Activated T-helper 1 cell treated with Interleukin-2 at 50 U/mL for 16 hours (primary cell): ENCODE measurements at regions not wholly inside any gene's neighbourhood (a gene's known extent, or its start where the extent isn't known, plus 50 kb on each side); places are given as distances from the start of the nearest gene placed in this dataset.
"Not testable (repeated sequence)": the region's sequence is repeated elsewhere in the genome, so short reads cannot be mapped to it uniquely, and the experiment has no call there.

Experiments
- DNase-seq: peaks from one replicate; pipeline ENCODE4 v3.0.0-alpha.2; 2020; ENCODE audit warnings: low read depth

DNA sequence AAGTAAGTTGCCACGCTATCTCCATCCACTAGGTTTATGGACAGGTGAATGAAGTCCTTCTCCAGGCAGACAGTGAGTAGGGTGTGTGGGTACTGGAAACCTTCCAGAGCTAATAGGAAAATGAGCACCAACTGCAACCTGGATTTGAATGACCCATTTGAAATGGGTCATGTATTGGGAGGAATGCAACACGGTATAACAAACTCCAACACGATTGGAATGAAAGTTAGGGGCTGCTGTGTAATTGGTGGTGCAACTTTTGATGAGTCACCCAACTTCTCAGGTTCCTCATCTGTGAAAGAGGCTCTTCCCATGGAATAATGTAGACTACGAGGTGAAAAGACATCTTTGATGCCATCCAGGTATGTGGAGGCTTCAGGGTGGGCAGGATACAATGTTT lies 241.4 kb upstream of the PODXL start:
- DNase-seq: no peak

DNA sequence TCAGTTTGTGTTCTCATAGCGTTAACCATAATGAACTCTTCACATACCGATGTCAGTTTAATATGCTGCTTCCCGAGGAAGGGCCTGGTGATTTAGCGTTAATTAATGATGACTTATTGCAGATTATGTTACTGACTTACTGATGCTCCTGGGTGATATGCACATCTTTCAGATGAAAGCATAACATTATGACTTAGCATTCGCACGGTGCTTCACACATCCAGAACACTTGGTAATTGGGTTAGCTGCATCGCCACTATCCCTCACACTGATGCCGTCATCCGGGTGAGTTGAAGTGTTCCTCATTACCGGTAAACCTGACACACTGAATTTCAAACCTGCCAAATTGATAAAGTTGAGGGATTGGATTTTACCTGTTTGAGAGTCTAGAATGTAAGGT lies 239.0 kb upstream of the PODXL start:
- no peak for DNase-seq

DNA sequence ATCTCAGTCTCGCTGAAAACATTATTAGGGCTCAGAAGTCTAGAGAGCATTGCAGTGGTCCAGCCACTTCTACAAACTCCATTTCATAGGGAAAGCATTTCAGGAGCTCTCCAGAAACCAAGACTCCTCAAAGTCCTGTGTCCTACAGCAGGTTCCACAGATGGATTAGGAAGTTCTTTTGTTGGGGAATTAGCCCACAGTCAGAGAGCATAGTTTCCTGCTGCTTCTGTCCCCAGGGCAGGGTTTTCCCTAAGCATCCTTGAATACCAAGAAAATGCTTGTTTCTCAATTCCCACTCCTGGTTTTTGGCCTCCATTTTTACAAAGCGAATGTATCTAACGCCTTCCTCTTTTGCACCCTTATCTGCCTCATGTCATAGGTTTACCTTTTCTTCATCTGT lies 235.9 kb upstream of the PODXL start:
- no peak for DNase-seq

DNA sequence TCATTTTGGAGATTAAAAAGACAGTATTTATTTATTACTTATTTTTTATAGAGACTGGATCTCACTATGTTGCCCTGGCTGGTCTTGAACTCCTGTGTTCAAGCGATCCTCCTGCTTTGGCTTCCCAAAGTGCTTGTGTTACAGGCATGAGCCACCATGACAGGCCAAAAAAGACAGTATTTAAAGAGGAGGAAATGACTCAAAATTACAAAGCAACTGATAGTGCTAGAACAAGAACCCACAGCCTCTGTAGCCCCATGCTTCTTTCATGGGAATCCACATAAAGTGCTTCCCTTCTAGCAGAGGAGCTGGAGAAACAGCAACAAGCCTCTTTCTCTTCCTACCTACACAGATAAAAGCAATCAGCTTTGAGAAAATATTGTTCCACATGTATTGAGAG lies 230.7 kb upstream of the PODXL start:
- DNase-seq: no peak

DNA sequence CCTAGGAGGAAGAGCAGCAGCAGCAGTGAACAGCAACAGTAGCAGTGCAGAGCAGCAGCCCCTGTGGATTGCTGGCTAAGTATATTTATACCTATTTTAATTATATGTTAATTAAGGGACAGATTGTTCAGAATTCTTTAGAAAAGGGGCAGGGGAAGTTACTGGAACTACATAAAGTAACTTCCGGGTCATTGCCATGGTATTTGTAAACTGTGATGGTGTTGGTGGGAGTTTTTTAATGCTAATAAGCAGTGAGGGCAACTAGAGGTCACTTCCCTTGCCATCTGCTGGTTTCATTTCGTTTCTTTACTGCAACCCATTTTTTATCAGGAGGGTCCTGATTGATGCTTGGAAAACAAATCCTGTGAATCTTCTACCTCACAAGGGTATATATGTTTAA lies 229.8 kb upstream of the PODXL start:
- no peak for DNase-seq

DNA sequence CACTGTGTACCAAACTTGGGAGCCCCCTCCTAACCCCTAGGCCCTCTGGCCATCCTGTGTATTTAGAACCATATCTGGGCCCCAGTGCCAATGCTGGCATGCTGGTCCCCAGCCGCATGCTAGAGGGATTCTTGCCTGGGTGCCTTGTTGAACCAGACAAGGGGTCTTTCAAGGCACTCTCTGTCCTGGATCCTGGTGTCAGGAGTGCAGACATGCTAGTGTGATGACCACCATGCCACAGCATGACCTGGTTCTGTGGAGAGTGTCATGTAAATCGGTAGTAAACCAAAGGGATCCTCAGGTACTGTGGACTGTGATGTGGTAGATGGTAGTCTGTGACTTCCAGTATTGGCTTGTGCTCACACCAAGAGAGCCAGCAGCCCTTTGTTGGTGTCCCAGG lies 222.2 kb upstream of the PODXL start:
- no peak for DNase-seq

DNA sequence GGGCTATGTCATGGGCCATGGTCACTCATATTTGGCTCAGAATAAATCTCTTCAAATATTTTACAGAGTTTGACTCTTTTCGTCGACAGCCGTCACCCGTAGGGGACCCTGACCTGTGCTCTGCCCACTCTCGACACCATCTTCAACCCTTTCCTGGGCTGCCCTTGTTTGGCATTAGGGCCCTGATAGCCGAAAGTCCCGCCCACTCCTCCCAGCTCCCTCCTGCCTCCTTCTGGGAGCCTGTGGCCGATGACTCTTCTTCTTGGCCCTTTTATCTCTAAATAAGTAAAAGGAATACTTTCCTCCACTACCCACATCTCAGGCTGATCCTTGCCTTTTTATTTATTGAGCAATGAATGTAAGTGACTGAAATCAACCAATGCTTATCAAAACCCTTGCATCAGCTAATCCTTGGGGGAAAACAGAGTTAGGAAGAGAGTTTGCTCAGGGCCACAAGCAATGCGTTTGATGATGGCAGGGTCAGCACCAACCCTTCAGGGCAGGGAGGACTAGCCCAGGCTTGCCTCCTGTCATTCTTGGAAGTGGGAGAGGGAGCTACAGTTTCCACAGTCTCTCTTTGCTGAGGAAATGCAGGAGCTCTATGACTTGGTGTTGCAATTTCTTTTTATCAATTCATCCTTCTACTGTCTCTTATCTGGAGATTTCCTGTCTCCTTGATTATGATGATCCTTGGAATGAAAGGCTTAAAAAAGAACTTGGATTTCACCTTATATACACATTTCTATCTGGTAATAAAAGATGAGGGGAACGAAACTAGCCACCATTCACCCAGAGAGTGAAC lies 218.2 kb upstream of the PODXL start:
- no peak for DNase-seq

DNA sequence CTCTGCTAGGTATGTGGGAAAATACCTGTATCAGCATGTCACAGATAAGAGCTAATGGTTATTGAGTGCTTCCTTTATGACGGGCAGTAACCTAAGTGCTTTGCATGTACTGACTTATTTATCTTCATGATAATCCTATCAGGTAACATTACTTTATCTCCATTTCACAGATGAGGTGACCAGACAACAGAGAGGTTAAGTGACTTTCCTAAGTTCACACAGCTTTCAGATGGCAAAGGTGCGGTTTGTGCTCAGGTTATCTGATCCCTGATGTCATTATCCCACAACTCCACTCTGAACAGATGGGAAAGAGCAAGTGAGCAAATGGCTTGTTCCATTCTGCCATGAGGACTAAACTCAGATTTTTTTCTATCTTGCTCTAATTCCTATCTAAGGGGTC lies 217.0 kb upstream of the PODXL start:
- DNase-seq: no peak

DNA sequence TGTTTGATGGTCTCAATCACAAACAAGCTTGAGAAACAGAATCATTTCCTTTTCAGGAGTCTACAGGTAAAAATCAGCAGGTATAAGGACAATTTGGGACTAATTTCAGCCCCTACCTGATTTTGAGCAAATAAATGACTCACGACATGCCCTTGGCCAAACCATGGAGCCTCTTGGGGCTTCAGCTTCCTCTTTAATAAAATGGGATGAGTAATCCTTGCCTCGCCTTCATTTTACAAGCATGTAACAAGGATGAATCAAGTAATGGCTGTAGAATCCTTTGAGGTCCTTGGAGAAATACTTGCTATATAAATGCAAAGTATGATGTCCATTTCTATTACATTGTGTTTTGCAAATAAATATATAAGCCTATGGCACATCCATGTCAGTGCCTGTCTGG lies 212.8 kb upstream of the PODXL start:
- DNase-seq: no peak

DNA sequence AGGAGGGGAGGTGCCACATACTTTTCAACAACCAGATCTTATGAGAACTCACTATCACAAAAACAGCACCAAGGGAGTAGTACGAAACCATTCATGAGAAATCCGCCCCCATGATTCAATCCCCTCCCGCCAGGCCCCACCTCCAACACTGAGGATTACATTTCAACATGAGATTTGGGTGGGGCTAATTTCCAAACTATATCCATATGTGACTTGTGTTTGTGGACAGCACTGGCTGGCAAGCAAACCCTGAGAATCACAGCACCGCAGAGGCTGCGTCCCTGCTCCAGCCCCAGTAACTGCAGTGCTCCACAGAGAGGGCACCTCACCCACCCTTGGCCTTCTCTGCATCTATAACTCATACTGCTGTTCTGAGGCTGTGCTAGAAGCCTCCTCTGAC lies 211.2 kb upstream of the PODXL start:
- DNase-seq: no peak

DNA sequence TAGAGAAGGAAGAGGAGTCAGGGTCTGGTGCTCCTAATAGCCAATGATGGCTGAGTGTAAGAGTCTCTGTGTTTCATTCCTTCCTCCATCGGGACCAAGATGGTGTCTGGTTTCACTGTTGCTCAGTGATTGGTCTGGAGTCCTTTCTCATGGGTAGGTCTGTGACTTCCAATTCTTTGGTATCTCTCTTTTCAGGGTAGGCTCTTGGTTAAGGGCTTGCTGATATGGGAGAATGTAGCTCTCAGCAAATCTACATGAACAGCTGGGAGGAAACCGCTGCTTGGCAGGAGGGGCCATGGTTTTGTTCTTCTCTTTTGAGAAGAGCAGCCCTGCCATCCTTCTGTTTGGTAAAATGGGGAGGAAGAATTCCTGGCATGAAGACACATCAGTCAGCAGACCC lies 209.1 kb upstream of the PODXL start:
- no peak for DNase-seq

DNA sequence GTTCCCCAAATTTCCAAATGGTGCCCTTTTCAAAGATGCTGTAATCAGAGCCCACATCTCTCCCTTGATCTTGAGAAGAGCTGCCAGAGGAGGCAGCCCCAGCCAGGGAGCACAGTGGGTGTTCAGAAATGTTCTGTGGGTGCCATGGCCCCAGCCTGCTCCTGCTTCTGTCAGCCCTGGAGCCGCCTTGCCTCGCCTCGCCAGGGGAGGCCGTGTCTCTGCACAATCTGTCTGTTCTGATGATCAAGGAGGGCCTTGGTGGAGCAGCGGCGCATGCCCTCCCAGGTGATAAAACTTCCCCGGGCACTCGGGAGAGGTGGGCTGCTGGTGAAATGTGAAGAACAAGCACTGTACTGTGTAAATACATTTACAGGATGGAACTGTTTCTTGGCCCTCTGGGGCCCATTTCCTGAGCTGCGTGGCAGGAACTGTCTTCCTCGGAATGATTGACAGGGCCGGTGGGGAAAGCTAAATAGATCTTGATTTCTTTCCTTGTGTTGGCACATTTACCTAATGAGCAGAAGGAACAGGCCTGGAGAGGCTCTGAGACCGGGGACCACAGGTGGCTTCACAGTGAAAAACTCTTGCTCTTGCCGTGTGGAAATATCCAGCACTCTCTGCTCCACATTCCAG lies 207.8 kb upstream of the PODXL start:
- no peak for DNase-seq

DNA sequence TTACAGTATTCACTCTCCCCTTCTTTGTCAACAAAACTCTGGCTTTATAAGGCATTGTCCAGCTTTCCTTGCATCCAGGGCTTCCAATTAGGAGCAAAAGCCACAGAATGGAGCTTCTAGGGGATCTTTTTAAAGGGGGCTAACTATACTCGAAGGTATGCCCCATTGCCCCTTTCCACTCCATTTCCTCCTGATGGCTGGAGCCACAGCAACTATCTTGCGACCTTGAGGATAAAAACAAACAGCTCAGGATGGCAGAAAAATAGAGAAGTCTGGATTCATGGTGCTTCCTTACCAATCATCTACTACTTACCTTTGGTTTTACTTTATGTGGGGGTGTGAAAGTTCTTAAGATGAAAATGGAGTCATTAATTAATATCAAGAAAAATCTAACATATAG lies 206.3 kb upstream of the PODXL start:
- DNase-seq: no peak

DNA sequence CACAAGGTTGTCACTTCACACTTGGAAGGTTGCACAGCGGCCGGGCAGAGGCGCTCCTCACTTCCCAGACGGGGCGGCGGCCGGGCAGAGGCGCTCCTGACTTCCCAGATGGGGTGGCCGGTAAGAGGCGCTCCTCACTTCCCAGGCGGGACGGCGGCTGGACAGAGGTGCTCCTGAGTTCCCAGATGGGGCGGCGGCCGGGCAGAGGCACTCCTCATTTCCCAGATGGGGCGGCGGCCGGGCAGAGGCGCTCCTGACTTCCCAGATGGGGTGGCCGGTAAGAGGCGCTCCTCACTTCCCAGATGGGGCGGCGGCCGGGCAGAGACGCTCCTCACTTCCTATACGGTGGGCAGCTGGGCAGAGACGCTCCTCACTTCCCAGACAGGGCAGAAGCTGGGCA lies 199.4 kb upstream of the PODXL start:
- not testable (repeated sequence) for DNase-seq

DNA sequence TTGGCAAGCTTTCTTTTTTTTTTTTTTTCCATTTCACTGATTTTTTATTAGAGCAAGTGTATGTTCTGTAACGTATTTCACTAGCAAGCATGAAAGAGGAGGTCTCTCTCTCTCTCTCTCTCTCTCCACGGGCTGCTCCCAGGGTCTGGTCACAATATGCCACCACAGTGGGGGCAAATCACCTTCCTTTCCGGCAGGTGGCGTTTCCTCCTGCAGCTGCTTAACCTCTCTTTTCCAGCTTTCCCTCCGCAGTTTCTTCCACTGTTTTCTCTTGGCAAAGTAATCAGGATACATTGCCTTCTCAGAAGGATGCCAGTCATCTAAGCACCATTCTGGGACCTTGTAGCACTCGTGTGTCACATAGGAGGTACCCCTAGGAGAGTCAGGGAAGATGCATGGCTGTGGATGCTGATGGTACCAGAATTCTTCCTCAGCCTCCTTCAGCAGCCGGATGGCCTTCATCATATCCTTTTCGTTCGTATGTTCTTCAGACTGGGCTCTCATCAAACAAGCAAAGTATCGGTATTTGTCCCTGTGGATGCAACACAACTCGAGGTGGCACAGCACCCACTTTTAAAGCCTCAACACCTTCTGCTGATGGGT lies 197.3 kb upstream of the PODXL start:
- no peak for DNase-seq

DNA sequence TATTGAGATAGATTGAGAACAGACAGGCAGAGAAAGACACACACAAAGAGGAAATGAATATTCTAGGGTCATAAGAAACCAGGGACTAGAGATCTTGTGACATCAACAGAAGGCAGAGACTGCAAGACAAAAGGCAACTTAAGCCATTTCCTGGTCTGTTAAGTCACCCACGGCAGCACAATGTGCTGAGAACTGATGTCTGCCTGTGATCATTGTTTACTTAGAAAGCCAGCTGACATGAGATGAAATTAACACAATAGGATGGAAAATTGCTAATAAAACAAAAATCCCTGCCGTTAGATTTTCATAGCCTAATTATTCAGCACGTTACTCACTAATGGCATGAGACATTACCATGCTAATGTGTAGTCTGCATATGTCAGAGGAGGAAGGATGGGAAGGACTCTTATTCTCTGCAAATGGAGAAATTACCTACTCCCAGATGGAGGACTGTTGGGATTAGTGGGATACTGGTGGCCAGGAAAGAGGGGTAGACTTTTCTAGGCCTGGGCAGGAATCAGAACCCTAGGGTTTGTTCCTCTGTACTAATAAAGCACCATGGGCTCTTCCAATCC lies 191.3 kb upstream of the PODXL start:
- no peak for DNase-seq

DNA sequence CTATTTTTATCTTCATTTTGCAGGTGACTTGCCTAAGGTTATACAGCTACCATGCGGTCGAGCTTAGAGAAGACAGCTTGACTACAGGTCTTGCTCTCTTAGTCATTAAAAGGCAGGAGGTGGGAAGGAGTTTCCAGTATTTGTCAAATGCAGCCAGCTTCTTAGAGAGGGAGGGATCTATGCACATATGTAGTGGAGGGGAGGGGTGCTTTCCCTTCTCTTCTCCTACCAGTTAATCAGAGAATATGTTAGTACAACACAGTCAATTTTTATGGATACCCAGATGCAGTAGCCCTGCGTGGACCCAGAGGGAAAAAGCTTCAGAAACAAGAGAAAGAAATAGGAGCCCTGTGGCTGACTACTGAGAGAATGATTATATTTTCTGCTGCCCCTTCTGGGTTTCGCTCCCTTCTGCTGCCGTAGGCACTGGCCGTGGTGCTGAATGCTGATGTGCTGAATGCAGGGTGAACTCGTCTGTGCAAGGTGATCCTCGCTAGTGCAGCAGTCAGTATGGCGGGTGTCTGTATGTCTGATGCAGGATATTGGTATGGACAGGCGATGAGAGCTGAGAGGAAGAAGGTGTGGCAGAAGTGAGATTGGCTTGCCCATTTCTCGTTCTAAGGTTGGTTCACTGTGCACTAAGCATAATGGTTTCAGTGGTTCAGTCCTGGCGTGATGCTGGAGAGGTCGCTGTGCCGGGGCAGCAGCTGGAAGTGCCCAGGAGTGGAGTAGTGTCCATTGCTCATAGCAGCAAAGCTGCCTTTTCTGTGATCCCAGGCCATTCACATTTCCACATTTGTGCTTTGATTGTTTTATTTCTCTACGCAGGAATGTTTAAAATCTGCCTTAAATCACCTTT lies 189.2 kb upstream of the PODXL start:
- DNase-seq: no peak

DNA sequence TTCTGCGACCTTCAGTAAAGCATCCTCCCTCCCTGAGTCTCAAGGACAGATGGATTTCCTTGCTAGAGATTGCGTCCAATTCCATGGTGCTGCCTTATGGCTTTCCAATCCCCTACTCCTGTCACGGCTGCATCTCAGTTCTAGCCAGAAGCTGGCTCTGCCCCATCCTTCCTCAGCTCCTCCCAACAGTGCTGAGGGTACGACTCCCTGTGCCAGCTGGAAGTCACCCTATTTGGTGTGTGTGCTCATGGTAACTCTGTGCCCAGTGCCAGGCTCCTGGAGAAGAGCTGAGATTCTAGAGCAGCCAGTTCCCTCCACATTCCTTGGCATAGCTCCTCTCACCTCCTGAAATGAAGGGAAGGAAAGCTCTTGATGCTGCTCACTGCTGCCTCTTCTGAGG lies 185.0 kb upstream of the PODXL start:
- DNase-seq: no peak

DNA sequence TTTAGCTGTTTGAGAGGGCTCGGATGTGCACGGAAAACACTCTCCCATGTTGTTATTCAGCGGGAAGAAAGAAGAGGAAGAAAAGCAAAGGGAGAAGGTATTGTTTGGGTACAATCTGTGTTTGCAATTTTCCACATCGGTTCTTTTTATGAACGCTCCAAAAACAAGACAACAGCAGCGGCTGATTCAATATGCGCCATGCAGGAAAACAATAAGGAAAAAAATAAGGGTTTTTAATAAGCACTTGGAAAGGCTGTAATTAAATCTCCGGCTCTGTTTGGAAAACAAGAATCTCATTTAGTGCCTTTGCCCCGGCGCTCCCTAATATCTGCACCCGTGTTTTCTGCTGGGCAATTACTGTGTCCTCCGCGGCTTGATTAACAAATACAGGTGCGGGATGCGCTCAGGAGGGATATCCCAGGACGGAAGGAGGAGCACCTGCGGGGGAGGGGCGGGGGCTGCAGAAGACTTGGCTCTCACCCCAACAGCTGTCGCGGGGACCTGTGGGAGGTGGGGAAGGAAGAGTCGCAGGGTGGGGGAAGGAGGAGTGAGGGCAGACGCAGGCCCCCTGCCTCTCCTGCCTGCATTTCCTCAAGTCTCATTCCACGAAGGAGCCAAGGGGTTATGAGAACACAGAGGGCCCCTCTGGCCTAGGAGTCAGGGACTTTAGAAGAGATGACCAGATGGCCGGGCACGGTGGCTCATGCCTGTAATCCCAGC lies 181.5 kb upstream of the PODXL start:
- DNase-seq: no peak

DNA sequence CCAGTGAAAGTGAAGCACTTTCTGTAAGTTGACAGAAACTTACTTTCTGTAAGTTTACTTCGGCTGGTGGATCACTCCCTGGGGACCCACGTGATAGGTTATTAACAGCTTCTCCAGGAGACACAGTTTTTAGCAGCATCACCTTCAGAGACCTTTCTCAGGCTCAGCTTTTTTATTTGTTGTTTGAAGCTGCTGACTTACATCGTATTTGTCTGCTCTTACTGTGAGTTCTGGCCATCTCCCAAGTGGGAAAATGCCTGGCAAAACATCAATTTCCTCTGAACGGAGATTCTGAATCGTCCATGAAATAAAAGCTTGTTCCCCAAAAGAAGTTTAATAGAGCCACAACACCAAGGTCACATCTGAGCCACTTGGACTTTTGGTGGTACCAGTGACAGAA lies 178.7 kb upstream of the PODXL start:
- no peak for DNase-seq

DNA sequence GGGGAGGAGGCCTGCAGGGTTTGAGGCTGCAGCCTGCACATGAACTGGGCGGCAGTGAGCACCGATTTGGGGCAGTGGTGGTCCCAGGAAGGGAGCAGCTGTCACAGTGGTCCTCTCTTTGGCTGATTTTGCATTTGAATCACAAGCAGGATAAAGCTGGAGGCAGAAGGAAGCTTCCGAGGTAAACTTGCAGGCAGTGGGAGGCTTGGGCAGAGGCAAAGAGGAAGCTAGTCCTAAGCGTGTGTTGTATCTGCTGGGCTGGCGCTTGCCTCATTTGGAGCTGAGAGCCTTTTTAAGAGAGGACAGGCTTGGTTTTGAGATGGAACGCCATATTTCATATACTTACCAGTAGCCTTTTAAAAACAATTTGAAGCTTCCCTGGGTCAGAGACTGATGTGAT lies 177.2 kb upstream of the PODXL start:
- no peak for DNase-seq

DNA sequence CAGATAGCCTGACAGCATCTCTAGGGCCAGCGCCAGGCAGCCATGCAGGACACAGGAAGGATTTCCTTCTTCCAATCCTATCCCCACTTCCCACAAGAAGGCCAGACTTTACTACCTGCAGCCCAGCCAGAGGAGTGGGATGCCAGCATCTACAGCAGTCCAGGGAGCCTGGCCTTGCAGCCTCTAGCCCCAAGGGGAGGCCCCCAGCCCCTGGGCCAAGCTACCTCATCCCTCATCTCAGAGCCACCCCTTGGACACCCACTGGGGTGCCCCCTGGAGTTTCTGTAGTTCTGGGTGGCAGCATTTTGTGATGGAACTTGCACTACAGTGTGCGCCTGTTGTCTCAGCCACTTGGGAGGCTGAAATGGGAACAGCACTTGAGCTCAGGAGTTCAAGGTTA lies 170.8 kb upstream of the PODXL start:
- no peak for DNase-seq
